ENCODE measurements at regions not wholly inside any gene's neighbourhood (a gene's known extent, or its start where the extent isn't known, plus 50 kb on each side); places are given as distances from the start of the nearest gene placed in this dataset.

- Histone ChIP-seq H3K36me3 (no peaks in the 10 kb centered on the region), H3K4me3 (ENCODE audit: low read depth in 1 of 2, low read length in 1 of 2) (no peak overlapping the region), H3K27ac (no peak overlapping the region), H3K9me3 (no peaks in the 10 kb centered on the region), H3K4me1 (ENCODE audit: control insufficient read depth in 1 of 2, insufficient read depth in 1 of 2, low read depth in 1 of 2, low read length in 1 of 2) (no peaks in the 10 kb centered on the region), H3K27me3 (no peaks in the 10 kb centered on the region)
- no peak for TF ChIP-seq CTCF (IDR thresholded peaks at IDR 0.05)
Measured at GRCh38 chr20:48531505-48531904, 296.3 kb downstream of the PREX1 start.

GRCh38 chr20:48530957-48531356 lies 296.8 kb downstream of the PREX1 start:
- Histone ChIP-seq H3K4me1 (ENCODE audit: control insufficient read depth in 1 of 2, insufficient read depth in 1 of 2, low read depth in 1 of 2, low read length in 1 of 2) (no peaks in the 10 kb centered on the region), H3K9me3 (no peaks in the 10 kb centered on the region), H3K27me3 (no peaks in the 10 kb centered on the region), H3K36me3 (no peaks in the 10 kb centered on the region), H3K4me3 (ENCODE audit: low read depth in 1 of 2, low read length in 1 of 2) (no peak overlapping the region), H3K27ac (no peak overlapping the region)
- TF ChIP-seq CTCF (IDR thresholded peaks at IDR 0.05), result no peak

- Histone ChIP-seq H3K27ac (no peak overlapping the region), H3K4me3 (ENCODE audit: low read depth in 1 of 2, low read length in 1 of 2) (no peak overlapping the region), H3K36me3 (no peaks in the 10 kb centered on the region), H3K4me1 (ENCODE audit: control insufficient read depth in 1 of 2, insufficient read depth in 1 of 2, low read depth in 1 of 2, low read length in 1 of 2) (no peaks in the 10 kb centered on the region), H3K27me3 (no peaks in the 10 kb centered on the region), H3K9me3 (no peaks in the 10 kb centered on the region)
- TF ChIP-seq CTCF (IDR thresholded peaks at IDR 0.05), result no peak
Measured at GRCh38 chr20:48528346-48528745, 299.5 kb downstream of the PREX1 start.

GRCh38 chr20:48527771-48528170 lies 300.0 kb downstream of the PREX1 start:
- H3K27me3 ChIP-seq, result no peaks in the 10 kb centered on the region
- H3K4me1 ChIP-seq (ENCODE audit: control insufficient read depth in 1 of 2, insufficient read depth in 1 of 2, low read depth in 1 of 2, low read length in 1 of 2), result no peaks in the 10 kb centered on the region
- H3K9me3 ChIP-seq, result no peaks in the 10 kb centered on the region
- H3K27ac ChIP-seq, result no peak overlapping the region
- TF ChIP-seq CTCF (IDR thresholded peaks at IDR 0.05), result no peak
- no peak overlapping the region for H3K4me3 ChIP-seq (ENCODE audit: low read depth in 1 of 2, low read length in 1 of 2)
- H3K36me3 ChIP-seq, result no peaks in the 10 kb centered on the region

GRCh38 chr20:48526936-48527335 lies 300.9 kb downstream of the PREX1 start:
- Histone ChIP-seq H3K4me3 (ENCODE audit: low read depth in 1 of 2, low read length in 1 of 2) (no peak overlapping the region), H3K27ac (no peak overlapping the region), H3K4me1 (ENCODE audit: control insufficient read depth in 1 of 2, insufficient read depth in 1 of 2, low read depth in 1 of 2, low read length in 1 of 2) (no peaks in the 10 kb centered on the region), H3K27me3 (no peaks in the 10 kb centered on the region), H3K9me3 (no peaks in the 10 kb centered on the region), H3K36me3 (no peaks in the 10 kb centered on the region)
- TF ChIP-seq CTCF (IDR thresholded peaks at IDR 0.05), result no peak

- H3K4me1 ChIP-seq (ENCODE audit: control insufficient read depth in 1 of 2, insufficient read depth in 1 of 2, low read depth in 1 of 2, low read length in 1 of 2), result no peaks in the 10 kb centered on the region
- H3K27ac ChIP-seq, result no peak overlapping the region
- H3K4me3 ChIP-seq (ENCODE audit: low read depth in 1 of 2, low read length in 1 of 2), result no peak overlapping the region
- H3K9me3 ChIP-seq, result no peaks in the 10 kb centered on the region
- H3K36me3 ChIP-seq, result no peaks in the 10 kb centered on the region
- no peak for TF ChIP-seq CTCF (IDR thresholded peaks at IDR 0.05)
- H3K27me3 ChIP-seq, result no peaks in the 10 kb centered on the region
Measured at GRCh38 chr20:48525400-48525799, 302.4 kb downstream of the PREX1 start.
